ENCODE measurements at regions not wholly inside any gene's neighbourhood (a gene's known extent, or its start where the extent isn't known, plus 50 kb on each side); places are given as distances from the start of the nearest gene placed in this dataset.

DNA sequence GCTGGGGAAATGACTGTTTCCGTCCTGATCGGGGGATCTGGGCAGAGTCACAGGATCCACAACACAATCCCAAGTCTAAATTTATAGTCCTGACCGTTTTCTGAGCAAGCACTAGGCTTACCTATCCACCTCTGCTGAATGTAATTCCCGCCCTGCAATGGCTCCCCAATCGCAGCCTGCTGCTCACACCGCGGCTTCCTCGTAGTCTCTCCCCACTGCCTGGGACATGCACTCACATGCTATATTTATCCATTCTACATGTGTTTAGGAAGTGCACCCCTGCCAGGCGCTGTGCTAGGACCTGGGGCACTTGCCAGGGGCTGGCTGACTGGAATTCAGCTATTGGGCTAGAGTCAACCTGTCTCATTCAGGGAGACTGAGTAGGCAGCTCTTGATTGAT, 246.6 kb upstream of the CSF3R start:
- Histone ChIP-seq H3K9ac (ENCODE audit: low read length) (no peak overlapping the region), H3K4me1 (ENCODE audit: low read length) (no peaks in the 10 kb centered on the region), H3K4me2 (ENCODE audit: low read depth, low read length) (no peak overlapping the region), H3K36me3 (replicated peaks; ENCODE audit: insufficient read depth, low read length) (no peaks in the 10 kb centered on the region), H3K27ac (ENCODE audit: low read length) (no peak overlapping the region), H2AFZ (ENCODE audit: low read length) (no peak overlapping the region), H3K27me3 (replicated peaks; ENCODE audit: insufficient read depth, low read length) (peaks cover 69% of the 10 kb centered on the region), H3F3A (ENCODE audit: insufficient read depth, low read length) (no peaks in the 10 kb centered on the region), H3K79me2 (ENCODE audit: low read length) (no peaks in the 10 kb centered on the region), H4K20me1 (ENCODE audit: insufficient read depth, low read length) (no peaks in the 10 kb centered on the region), H3K9me2 (replicated peaks; ENCODE audit: insufficient read depth, low read length) (no peaks in the 10 kb centered on the region), H3K4me3 (ENCODE audit: low read length) (no peak overlapping the region), H3K9me3 (replicated peaks; ENCODE audit: insufficient read depth, low read length) (no peaks in the 10 kb centered on the region)
- no peak for DNase-seq
- TF ChIP-seq, protein P1, sequence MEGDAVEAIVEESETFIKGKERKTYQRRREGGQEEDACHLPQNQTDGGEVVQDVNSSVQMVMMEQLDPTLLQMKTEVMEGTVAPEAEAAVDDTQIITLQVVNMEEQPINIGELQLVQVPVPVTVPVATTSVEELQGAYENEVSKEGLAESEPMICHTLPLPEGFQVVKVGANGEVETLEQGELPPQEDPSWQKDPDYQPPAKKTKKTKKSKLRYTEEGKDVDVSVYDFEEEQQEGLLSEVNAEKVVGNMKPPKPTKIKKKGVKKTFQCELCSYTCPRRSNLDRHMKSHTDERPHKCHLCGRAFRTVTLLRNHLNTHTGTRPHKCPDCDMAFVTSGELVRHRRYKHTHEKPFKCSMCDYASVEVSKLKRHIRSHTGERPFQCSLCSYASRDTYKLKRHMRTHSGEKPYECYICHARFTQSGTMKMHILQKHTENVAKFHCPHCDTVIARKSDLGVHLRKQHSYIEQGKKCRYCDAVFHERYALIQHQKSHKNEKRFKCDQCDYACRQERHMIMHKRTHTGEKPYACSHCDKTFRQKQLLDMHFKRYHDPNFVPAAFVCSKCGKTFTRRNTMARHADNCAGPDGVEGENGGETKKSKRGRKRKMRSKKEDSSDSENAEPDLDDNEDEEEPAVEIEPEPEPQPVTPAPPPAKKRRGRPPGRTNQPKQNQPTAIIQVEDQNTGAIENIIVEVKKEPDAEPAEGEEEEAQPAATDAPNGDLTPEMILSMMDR (IDR thresholded peaks at IDR 0.05; ENCODE audit: low read length) = no peak
- TF ChIP-seq EZH2phosphoT487 (IDR thresholded peaks at IDR 0.05; ENCODE audit: low read length) = no peak
- no peak for TF ChIP-seq EZH2 (optimal IDR thresholded peaks at IDR 0.05; ENCODE audit: low read depth, low read length)

DNA sequence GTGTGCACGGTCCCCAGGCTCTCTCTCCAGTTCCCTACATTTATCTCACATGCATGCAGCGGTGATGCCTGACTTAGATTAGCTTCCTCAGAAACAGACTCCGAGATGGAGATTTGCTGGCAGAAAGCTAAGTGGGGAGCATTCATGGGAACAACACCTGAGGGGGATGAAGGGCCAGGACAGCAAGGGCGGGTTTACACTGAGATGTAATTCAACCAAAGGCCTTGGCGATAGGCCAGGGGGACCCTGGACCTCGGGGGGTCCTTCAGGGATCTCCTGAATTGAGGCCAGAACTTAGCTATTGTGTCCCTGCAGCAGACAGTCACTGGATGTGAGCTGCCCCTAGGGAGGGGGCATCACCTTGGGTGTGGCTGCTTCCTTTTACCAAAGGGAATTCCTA, 246.1 kb upstream of the CSF3R start:
- no peaks in the 10 kb centered on the region for H3K79me2 ChIP-seq (ENCODE audit: low read length)
- no peak for TF ChIP-seq EZH2phosphoT487 (IDR thresholded peaks at IDR 0.05; ENCODE audit: low read length)
- TF ChIP-seq EZH2 (optimal IDR thresholded peaks at IDR 0.05; ENCODE audit: low read depth, low read length) = no peak
- TF ChIP-seq, protein P1 (IDR thresholded peaks at IDR 0.05; ENCODE audit: low read length) = no peak
- H3K4me2 ChIP-seq (ENCODE audit: low read depth, low read length) = no peak overlapping the region
- no peaks in the 10 kb centered on the region for H3F3A ChIP-seq (ENCODE audit: insufficient read depth, low read length)
- no peak overlapping the region for H3K4me3 ChIP-seq (ENCODE audit: low read length)
- H3K4me1 ChIP-seq (ENCODE audit: low read length) = no peaks in the 10 kb centered on the region
- no peaks in the 10 kb centered on the region for H3K9me3 ChIP-seq (replicated peaks; ENCODE audit: insufficient read depth, low read length)
- H3K36me3 ChIP-seq (replicated peaks; ENCODE audit: insufficient read depth, low read length) = no peaks in the 10 kb centered on the region
- H3K9ac ChIP-seq (ENCODE audit: low read length) = no peak overlapping the region
- no peak overlapping the region for H3K27ac ChIP-seq (ENCODE audit: low read length)
- H3K9me2 ChIP-seq (replicated peaks; ENCODE audit: insufficient read depth, low read length) = no peaks in the 10 kb centered on the region
- no peak overlapping the region for H2AFZ ChIP-seq (ENCODE audit: low read length)
- no peaks in the 10 kb centered on the region for H4K20me1 ChIP-seq (ENCODE audit: insufficient read depth, low read length)
- peaks cover 69% of the 10 kb centered on the region for H3K27me3 ChIP-seq (replicated peaks; ENCODE audit: insufficient read depth, low read length)
- no peak for DNase-seq

DNA sequence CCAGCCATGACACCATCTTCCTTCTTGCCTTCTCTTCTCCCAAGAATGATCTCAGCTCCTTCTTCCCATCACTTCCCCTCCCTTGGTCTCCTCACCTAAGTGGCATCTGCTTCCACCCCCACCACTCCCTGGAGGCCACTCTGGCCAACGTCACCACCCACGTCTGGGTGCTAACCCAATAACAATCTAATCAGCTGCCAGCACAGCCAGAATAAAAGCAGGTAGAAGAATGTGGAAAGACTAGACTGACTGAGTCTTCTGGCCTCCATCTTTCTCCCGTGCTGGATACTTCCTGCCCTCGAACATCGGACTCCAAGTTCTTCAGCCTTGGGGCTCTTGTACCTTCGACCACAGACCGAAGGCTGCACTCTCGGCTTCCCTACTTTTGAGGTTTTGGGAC, 245.3 kb upstream of the CSF3R start:
- no peak for DNase-seq
- H4K20me1 ChIP-seq (ENCODE audit: insufficient read depth, low read length) = no peaks in the 10 kb centered on the region
- H3K27me3 ChIP-seq (replicated peaks; ENCODE audit: insufficient read depth, low read length) = peaks cover 69% of the 10 kb centered on the region
- no peak overlapping the region for H3K9ac ChIP-seq (ENCODE audit: low read length)
- H3K36me3 ChIP-seq (replicated peaks; ENCODE audit: insufficient read depth, low read length) = no peaks in the 10 kb centered on the region
- no peaks in the 10 kb centered on the region for H3K79me2 ChIP-seq (ENCODE audit: low read length)
- H3K4me2 ChIP-seq (ENCODE audit: low read depth, low read length) = no peak overlapping the region
- no peaks in the 10 kb centered on the region for H3F3A ChIP-seq (ENCODE audit: insufficient read depth, low read length)
- H3K27ac ChIP-seq (ENCODE audit: low read length) = no peak overlapping the region
- TF ChIP-seq, protein P1 (IDR thresholded peaks at IDR 0.05; ENCODE audit: low read length) = no peak
- TF ChIP-seq EZH2 (optimal IDR thresholded peaks at IDR 0.05; ENCODE audit: low read depth, low read length) (no peak), EZH2phosphoT487 (IDR thresholded peaks at IDR 0.05; ENCODE audit: low read length) (no peak)
- H3K4me3 ChIP-seq (ENCODE audit: low read length) = no peak overlapping the region
- no peak overlapping the region for H2AFZ ChIP-seq (ENCODE audit: low read length)
- no peaks in the 10 kb centered on the region for H3K4me1 ChIP-seq (ENCODE audit: low read length)
- no peaks in the 10 kb centered on the region for H3K9me3 ChIP-seq (replicated peaks; ENCODE audit: insufficient read depth, low read length)
- H3K9me2 ChIP-seq (replicated peaks; ENCODE audit: insufficient read depth, low read length) = no peaks in the 10 kb centered on the region
